ENCODE measurements at regions not wholly inside any gene's neighbourhood (a gene's known extent, or its start where the extent isn't known, plus 50 kb on each side); places are given as distances from the start of the nearest gene placed in this dataset.

DNA sequence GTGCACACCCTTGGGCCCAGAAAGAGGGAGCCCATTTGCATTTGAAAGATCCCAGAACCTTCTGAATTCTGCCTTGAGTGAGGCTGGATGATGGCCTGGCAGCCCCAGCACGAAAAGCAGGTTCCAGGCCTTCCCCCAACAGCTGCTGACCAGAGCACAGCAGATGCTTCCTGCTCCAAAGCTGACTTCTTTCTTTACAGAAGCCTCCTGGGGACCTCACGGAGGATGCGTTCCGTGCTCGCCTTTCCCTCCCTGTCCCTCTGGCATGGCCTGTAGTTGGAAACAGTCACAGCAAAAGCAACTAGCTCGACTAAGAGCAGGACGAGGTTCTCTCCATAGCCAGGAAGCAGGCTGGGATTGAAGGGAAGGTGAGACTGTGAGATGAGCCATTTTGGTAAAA, 107.7 kb upstream of the B3GAT1 start:
- TF ChIP-seq, protein P1, sequence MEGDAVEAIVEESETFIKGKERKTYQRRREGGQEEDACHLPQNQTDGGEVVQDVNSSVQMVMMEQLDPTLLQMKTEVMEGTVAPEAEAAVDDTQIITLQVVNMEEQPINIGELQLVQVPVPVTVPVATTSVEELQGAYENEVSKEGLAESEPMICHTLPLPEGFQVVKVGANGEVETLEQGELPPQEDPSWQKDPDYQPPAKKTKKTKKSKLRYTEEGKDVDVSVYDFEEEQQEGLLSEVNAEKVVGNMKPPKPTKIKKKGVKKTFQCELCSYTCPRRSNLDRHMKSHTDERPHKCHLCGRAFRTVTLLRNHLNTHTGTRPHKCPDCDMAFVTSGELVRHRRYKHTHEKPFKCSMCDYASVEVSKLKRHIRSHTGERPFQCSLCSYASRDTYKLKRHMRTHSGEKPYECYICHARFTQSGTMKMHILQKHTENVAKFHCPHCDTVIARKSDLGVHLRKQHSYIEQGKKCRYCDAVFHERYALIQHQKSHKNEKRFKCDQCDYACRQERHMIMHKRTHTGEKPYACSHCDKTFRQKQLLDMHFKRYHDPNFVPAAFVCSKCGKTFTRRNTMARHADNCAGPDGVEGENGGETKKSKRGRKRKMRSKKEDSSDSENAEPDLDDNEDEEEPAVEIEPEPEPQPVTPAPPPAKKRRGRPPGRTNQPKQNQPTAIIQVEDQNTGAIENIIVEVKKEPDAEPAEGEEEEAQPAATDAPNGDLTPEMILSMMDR (IDR thresholded peaks at IDR 0.05; ENCODE audit: low read depth, low read length), result no peak
- TF ChIP-seq MYC (IDR thresholded peaks at IDR 0.05; ENCODE audit: low read depth, low read length), result no peak
- TF ChIP-seq, protein P2, sequence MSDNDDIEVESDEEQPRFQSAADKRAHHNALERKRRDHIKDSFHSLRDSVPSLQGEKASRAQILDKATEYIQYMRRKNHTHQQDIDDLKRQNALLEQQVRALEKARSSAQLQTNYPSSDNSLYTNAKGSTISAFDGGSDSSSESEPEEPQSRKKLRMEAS (IDR thresholded peaks at IDR 0.05; ENCODE audit: low read depth, low read length), result no peak
- TF ChIP-seq POLR2A (IDR thresholded peaks at IDR 0.05; ENCODE audit: extremely low read depth, insufficient read length), result no peak
- H3K4me3 ChIP-seq (ENCODE audit: low read depth, low read length), result no peak overlapping the region
- DNase-seq (ENCODE audit: low read depth), result no peak

DNA sequence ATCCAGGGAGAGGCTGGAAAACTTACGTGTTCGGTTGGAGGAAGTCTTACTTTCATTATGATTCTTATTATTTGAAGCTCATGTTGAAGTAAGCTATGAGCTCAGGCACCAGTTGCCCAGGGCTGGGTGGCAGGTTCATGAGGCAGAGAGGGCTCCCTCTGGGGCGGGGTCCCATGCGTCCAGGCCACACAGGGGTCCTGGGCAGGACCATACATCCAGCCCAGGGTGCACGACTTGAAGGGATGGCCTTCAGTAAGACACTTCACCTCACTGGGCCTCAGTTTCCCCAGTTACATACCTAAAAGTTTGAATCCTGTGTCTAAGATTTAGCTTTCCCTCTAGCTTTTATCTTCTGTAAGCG, 107.3 kb upstream of the B3GAT1 start:
- DNase-seq (ENCODE audit: low read depth), result no peak
- no peak overlapping the region for H3K4me3 ChIP-seq (ENCODE audit: low read depth, low read length)
- TF ChIP-seq MYC (IDR thresholded peaks at IDR 0.05; ENCODE audit: low read depth, low read length) (no peak), POLR2A (IDR thresholded peaks at IDR 0.05; ENCODE audit: extremely low read depth, insufficient read length) (no peak)
- TF ChIP-seq, protein P1 (IDR thresholded peaks at IDR 0.05; ENCODE audit: low read depth, low read length), result no peak
- TF ChIP-seq, protein P2 (IDR thresholded peaks at IDR 0.05; ENCODE audit: low read depth, low read length), result no peak

- no peak for DNase-seq (ENCODE audit: low read depth)
- TF ChIP-seq MYC (IDR thresholded peaks at IDR 0.05; ENCODE audit: low read depth, low read length) (no peak), POLR2A (IDR thresholded peaks at IDR 0.05; ENCODE audit: extremely low read depth, insufficient read length) (no peak)
- TF ChIP-seq, protein P1 (IDR thresholded peaks at IDR 0.05; ENCODE audit: low read depth, low read length), result no peak
- TF ChIP-seq, protein P2 (IDR thresholded peaks at IDR 0.05; ENCODE audit: low read depth, low read length), result no peak
- H3K4me3 ChIP-seq (ENCODE audit: low read depth, low read length), result no peak overlapping the region
Observed at GRCh38 chr11:134518616-134519389, 106.8 kb upstream of the B3GAT1 start.

DNA sequence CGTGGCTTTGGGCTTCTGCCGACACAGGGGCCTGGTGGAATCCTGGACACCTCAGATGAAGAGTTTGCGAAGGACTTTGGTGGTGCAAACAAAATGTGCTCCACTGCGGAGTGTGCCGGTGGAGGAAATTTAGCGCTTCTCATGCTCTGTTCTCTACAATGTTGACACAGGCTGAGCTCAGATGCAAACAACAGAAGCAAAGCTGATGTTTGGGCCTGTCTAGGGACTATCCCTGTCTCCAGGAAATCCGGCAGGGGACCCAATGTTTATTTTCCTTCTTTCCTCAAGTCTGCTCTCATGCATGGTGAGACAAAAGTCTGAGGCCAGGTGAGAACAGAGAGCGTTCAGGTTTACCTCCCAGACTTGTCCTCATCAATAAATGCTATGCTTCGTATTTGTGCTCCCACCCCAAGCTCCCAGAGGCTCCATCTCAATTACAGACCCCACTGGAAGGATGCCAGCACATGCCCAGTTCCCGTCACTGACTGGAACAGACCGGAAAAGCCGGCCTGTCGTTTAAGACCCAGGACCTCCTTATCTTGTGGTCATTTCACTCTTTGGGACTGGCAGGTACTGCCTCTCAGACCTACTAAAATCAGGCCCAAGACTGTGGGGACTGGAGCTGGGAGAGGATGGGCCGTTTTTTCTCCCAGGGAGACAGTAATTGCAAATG, 105.7 kb upstream of the B3GAT1 start:
- DNase-seq (ENCODE audit: low read depth), result no peak
- TF ChIP-seq POLR2A (IDR thresholded peaks at IDR 0.05; ENCODE audit: extremely low read depth, insufficient read length) (no peak), MYC (IDR thresholded peaks at IDR 0.05; ENCODE audit: low read depth, low read length) (no peak)
- TF ChIP-seq, protein P1 (IDR thresholded peaks at IDR 0.05; ENCODE audit: low read depth, low read length), result no peak
- TF ChIP-seq, protein P2 (IDR thresholded peaks at IDR 0.05; ENCODE audit: low read depth, low read length), result no peak

DNA sequence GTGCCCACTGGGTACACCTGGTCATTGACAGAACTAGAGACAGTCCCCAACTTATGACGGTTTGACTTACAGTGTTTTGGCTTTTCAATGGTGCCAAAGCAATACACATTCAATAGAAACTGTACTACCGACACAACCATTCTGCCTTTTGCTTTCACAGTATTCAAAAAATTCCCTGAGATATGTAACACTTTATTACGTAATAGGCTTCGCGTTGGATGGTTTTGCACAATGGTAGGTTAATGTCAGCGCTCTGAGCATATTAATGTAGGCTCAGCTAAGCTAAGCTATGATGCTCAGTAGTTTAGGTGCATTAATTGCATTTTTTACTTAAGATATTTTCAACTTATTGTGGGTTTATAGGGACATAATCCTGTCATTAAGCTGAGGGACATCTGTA, 105.1 kb upstream of the B3GAT1 start:
- no peak for DNase-seq (ENCODE audit: low read depth)
- no peak overlapping the region for H3K4me3 ChIP-seq (ENCODE audit: low read depth, low read length)
- no peak for TF ChIP-seq MYC (IDR thresholded peaks at IDR 0.05; ENCODE audit: low read depth, low read length)
- TF ChIP-seq, protein P1 (IDR thresholded peaks at IDR 0.05; ENCODE audit: low read depth, low read length), result no peak
- TF ChIP-seq POLR2A (IDR thresholded peaks at IDR 0.05; ENCODE audit: extremely low read depth, insufficient read length), result no peak
- TF ChIP-seq, protein P2 (IDR thresholded peaks at IDR 0.05; ENCODE audit: low read depth, low read length), result no peak

More for the DNA sequence above, 105.7 kb upstream of the B3GAT1 start:
- no peak overlapping the region for H3K4me3 ChIP-seq (ENCODE audit: low read depth, low read length)

Measured in NB4 (cell line).